ENCODE measurements at regions not wholly inside any gene's neighbourhood (a gene's known extent, or its start where the extent isn't known, plus 50 kb on each side); places are given as distances from the start of the nearest gene placed in this dataset.

- no peak for TF ChIP-seq REST (IDR thresholded peaks at IDR 0.05; ENCODE audit: insufficient read depth in 1 of 2, low read depth in 2 of 2, low read length in 2 of 2)
- TF ChIP-seq POLR2AphosphoS5 (IDR thresholded peaks at IDR 0.05; ENCODE audit: low read depth, low read length) = no peak
- TF ChIP-seq SIN3A (IDR thresholded peaks at IDR 0.05; ENCODE audit: borderline replicate concordance, insufficient read depth, low read length) = no peak
- no peak for TF ChIP-seq FOXP2 (optimal IDR thresholded peaks at IDR 0.05; ENCODE audit: borderline replicate concordance, extremely low read depth, extremely low read length, insufficient read depth)
- TF ChIP-seq TAF1 (IDR thresholded peaks at IDR 0.05; ENCODE audit: borderline replicate concordance, insufficient read depth, low read length) = no peak
These were observed 204.3 kb downstream of the PIK3R1 start for GRCh38 chr5:68419637-68420452.

GRCh38 chr5:68420476-68421344 lies 205.2 kb downstream of the PIK3R1 start:
- no peak for TF ChIP-seq SIN3A (IDR thresholded peaks at IDR 0.05; ENCODE audit: borderline replicate concordance, insufficient read depth, low read length)
- no peak for TF ChIP-seq POLR2AphosphoS5 (IDR thresholded peaks at IDR 0.05; ENCODE audit: low read depth, low read length)
- no peak for TF ChIP-seq TAF1 (IDR thresholded peaks at IDR 0.05; ENCODE audit: borderline replicate concordance, insufficient read depth, low read length)
- TF ChIP-seq REST (IDR thresholded peaks at IDR 0.05; ENCODE audit: insufficient read depth in 1 of 2, low read depth in 2 of 2, low read length in 2 of 2) = no peak
- TF ChIP-seq FOXP2 (optimal IDR thresholded peaks at IDR 0.05; ENCODE audit: borderline replicate concordance, extremely low read depth, extremely low read length, insufficient read depth) = no peak

GRCh38 chr5:68421485-68422220 lies 206.1 kb downstream of the PIK3R1 start:
- no peak for TF ChIP-seq REST (IDR thresholded peaks at IDR 0.05; ENCODE audit: insufficient read depth in 1 of 2, low read depth in 2 of 2, low read length in 2 of 2)
- TF ChIP-seq TAF1 (IDR thresholded peaks at IDR 0.05; ENCODE audit: borderline replicate concordance, insufficient read depth, low read length) = no peak
- TF ChIP-seq SIN3A (IDR thresholded peaks at IDR 0.05; ENCODE audit: borderline replicate concordance, insufficient read depth, low read length) = no peak
- TF ChIP-seq POLR2AphosphoS5 (IDR thresholded peaks at IDR 0.05; ENCODE audit: low read depth, low read length) = no peak
- TF ChIP-seq FOXP2 (optimal IDR thresholded peaks at IDR 0.05; ENCODE audit: borderline replicate concordance, extremely low read depth, extremely low read length, insufficient read depth) = no peak

- TF ChIP-seq SIN3A (IDR thresholded peaks at IDR 0.05; ENCODE audit: borderline replicate concordance, insufficient read depth, low read length) = no peak
- TF ChIP-seq FOXP2 (optimal IDR thresholded peaks at IDR 0.05; ENCODE audit: borderline replicate concordance, extremely low read depth, extremely low read length, insufficient read depth) = no peak
- TF ChIP-seq TAF1 (IDR thresholded peaks at IDR 0.05; ENCODE audit: borderline replicate concordance, insufficient read depth, low read length) = no peak
- TF ChIP-seq POLR2AphosphoS5 (IDR thresholded peaks at IDR 0.05; ENCODE audit: low read depth, low read length) = no peak
- no peak for TF ChIP-seq REST (IDR thresholded peaks at IDR 0.05; ENCODE audit: insufficient read depth in 1 of 2, low read depth in 2 of 2, low read length in 2 of 2)
These were observed 207.7 kb downstream of the PIK3R1 start for GRCh38 chr5:68423154-68423811.

Data from PFSK-1 (cell line).